Lung (tissue), 11 donors: ENCODE measurements at regions not wholly inside any gene's neighbourhood (a gene's known extent, or its start where the extent isn't known, plus 50 kb on each side); places are given as distances from the start of the nearest gene placed in this dataset.

Source experiments
- ATAC-seq: fragments of 200-7000 bp; cut with Tn5 transposase; one replicate; pipeline ENCODE4 v1.9.1; 2020; ENCODE audit warnings: moderate number of reproducible peaks; ENCODE audit not compliant: insufficient read depth, low FRiP score
- DNase-seq, 3 donors: peaks; one replicate each; pipeline ENCODE4 v3.0.0-alpha.2; 2013 to 2017
- H3K27ac ChIP-seq, 2 donors: one replicate each; pipeline ENCODE4 v1.5.1; 2013; ENCODE audit warnings: mild to moderate bottlenecking in 2 of 2, moderate library complexity in 2 of 2, control low read depth in 1 of 2, inconsistent platforms in 1 of 2, low read depth in 1 of 2, low read length in 1 of 2
- H3K27me3 ChIP-seq, 3 donors: one replicate each; pipeline ENCODE4 v1.5.1; 2013; ENCODE audit warnings: low read length in 2 of 3; ENCODE audit not compliant: control insufficient read depth in 3 of 3, insufficient read depth in 3 of 3
- H3K36me3 ChIP-seq, 4 donors: one replicate each; pipeline ENCODE4 v1.5.1; 2013; ENCODE audit warnings: low read length in 4 of 4, mild to moderate bottlenecking in 1 of 4, moderate library complexity in 1 of 4; ENCODE audit not compliant: control insufficient read depth in 4 of 4, insufficient read depth in 4 of 4
- H3K4me1 ChIP-seq, 5 donors: one replicate each; pipeline ENCODE4 v1.5.1; 2013; ENCODE audit warnings: low read length in 5 of 5, mild to moderate bottlenecking in 2 of 5, moderate library complexity in 1 of 5; ENCODE audit not compliant: control insufficient read depth in 5 of 5, insufficient read depth in 5 of 5
- H3K4me3 ChIP-seq: one replicate; pipeline ENCODE4 v1.5.1; 2013; ENCODE audit warnings: mild to moderate bottlenecking, control low read depth, moderate library complexity
- H3K9ac ChIP-seq, 2 donors: one replicate each; pipeline ENCODE4 v1.5.1; 2013; ENCODE audit warnings: low read length in 2 of 2, control low read depth in 1 of 2; ENCODE audit not compliant: insufficient read depth in 1 of 2
- H3K9me3 ChIP-seq, 4 donors: one replicate each; pipeline ENCODE4 v1.5.1; 2013; ENCODE audit warnings: low read length in 3 of 4, mild to moderate bottlenecking in 1 of 4, moderate library complexity in 1 of 4; ENCODE audit not compliant: control insufficient read depth in 4 of 4, insufficient read depth in 3 of 4
- CTCF ChIP-seq: IDR thresholded peaks from 2 replicates; pipeline ENCODE4 v1.5.1; 2012; ENCODE audit warnings: mild to moderate bottlenecking; ENCODE audit errors: control extremely low read depth, extremely low read depth
- WGBS, 2 donors: extraction: QIAGEN DNeasy Blood & Tissue Kit; methylation state at CpG; one replicate each; pipeline ENCODE4 v1.1.7; 2013; 5-methylcytosine and 5-hydroxymethylcytosine counted together
- donor health status: control.
- donor health status: control.
- donor health status: Bipolar disorder and iron deficiency.
- donor health status: healthy.
- donor health status: DM: yes; HTN: yes; CAD: no.

DNA sequence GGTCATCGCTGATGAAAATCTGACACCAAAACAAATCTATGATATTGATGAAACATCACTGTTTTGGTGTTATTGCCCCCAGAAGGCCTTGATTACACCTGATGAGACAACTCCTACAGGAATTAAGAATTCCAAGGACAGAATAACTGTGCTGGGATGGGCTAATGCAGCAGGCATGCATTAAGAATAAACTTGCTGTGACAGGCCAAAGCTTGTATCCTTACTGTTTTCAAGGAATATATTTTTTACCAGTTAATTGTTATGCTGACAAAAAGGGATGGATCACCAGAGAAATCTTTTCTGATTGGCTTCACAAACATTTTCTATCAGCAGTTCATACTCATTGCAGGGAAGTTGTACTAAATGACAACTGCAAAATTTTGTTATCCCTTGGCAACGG is 278.2 kb downstream of the IKZF2 start:
- no peak overlapping the region for H3K9ac ChIP-seq
- H3K27me3 ChIP-seq = no peaks in the 10 kb centered on the region
- no peak for ATAC-seq
- H3K36me3 ChIP-seq = no peaks in the 10 kb centered on the region
- TF ChIP-seq CTCF = no peak
- WGBS, 2 donors = 89 to 91% methylated on average over 2 of the region's 2 CpGs
- H3K4me3 ChIP-seq = no peak overlapping the region
- H3K27ac ChIP-seq = no peak overlapping the region
- no peaks in the 10 kb centered on the region for H3K4me1 ChIP-seq
- DNase-seq = no peak
- H3K9me3 ChIP-seq = peaks cover 0 to 6% (median 0%) of the 10 kb centered on the region in 4 donors

- Histone ChIP-seq H3K27ac (no peak overlapping the region), H3K9me3 (peaks cover 0 to 6% (median 0%) of the 10 kb centered on the region in 4 donors), H3K4me3 (no peak overlapping the region), H3K36me3 (no peaks in the 10 kb centered on the region), H3K9ac (no peak overlapping the region), H3K27me3 (no peaks in the 10 kb centered on the region), H3K4me1 (no peaks in the 10 kb centered on the region)
- ATAC-seq = no peak
- no peak for DNase-seq
- TF ChIP-seq CTCF = no peak
Observed at GRCh38 chr2:212871597-212871996, 279.8 kb downstream of the IKZF2 start.

DNA sequence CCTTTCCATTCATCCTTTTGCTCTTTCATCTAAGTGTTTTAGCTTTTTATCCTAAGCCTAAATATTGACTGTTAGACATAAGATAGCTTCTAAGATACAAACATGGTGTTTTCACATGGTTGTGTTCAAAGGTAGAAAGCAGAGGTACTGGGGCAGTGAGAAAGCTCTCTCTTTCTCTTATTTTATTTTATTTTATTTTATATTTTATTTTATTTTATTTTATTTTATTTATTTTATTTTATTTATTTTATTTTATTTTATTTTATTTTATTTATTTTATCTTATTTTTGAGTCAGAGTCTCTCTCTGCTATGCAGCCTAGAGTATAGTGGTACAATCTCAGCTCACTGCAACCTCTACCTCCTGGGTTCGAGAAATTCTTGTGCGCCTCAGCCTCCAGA is 287.2 kb downstream of the IKZF2 start:
- Histone ChIP-seq H3K4me3 (no peak overlapping the region), H3K27ac (no peak overlapping the region), H3K27me3 (no peaks in the 10 kb centered on the region), H3K4me1 (no peaks in the 10 kb centered on the region), H3K36me3 (no peaks in the 10 kb centered on the region), H3K9ac (no peak overlapping the region), H3K9me3 (peaks cover 2 to 8% (median 5%) of the 10 kb centered on the region in 4 donors)
- DNase-seq = no peak
- no peak for ATAC-seq
- TF ChIP-seq CTCF = no peak
- 88 to 94% methylated on average over 2 of the region's 2 CpGs for WGBS, 2 donors

DNA sequence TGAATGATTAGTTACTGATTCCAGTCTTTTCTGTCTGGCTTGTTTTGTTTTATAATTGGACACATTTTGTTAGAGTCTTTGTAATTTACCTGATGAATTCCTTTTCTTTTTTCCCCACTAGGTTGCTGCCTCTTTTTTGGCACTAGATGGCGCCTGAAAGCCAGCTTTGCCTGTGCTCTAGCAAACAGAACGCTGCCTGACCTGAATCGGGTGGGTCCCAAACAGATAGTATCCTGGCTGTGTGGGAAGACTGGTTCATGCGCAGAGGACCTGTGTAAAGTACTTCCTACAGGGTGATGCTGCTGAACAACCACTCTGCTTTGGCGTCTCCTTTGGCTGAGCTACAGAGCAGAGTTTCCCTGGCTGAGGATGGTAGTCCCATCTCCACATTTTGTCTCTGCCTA is 288.2 kb downstream of the IKZF2 start:
- WGBS, 2 donors = 59 to 69% methylated on average over 5 of the region's 5 CpGs
- Histone ChIP-seq H3K9ac (no peak overlapping the region), H3K36me3 (no peaks in the 10 kb centered on the region), H3K27me3 (no peaks in the 10 kb centered on the region), H3K27ac (no peak overlapping the region), H3K4me3 (no peak overlapping the region), H3K4me1 (no peaks in the 10 kb centered on the region), H3K9me3 (peaks cover 2 to 8% (median 5%) of the 10 kb centered on the region in 4 donors)
- ATAC-seq (no peak), DNase-seq (no peak)
- no peak for TF ChIP-seq CTCF
